GM23338 (cell line): ENCODE measurements at regions not wholly inside any gene's neighbourhood (a gene's known extent, or its start where the extent isn't known, plus 50 kb on each side); places are given as distances from the start of the nearest gene placed in this dataset.

Experiments used
- ATAC-seq: fragments of 200-7000 bp; cut with Tn5 transposase; 3 replicates; pipeline ENCODE4 v1.9.1; 2020
- DNase-seq: peaks from one replicate; pipeline ENCODE4 v3.0.0-alpha.2; 2015; ENCODE audit warnings: low spot score
- H2AFZ ChIP-seq: fragments of 200-600 bp; sonication (generic); 2 replicates; pipeline ENCODE4 v1.8.0; 2016; ENCODE audit warnings: antibody characterized with exemption, mild to moderate bottlenecking, moderate library complexity
- H3F3A ChIP-seq: fragments of 200-600 bp; sonication (generic); replicated peaks from 2 replicates; pipeline ENCODE4 v1.8.0; 2017; ENCODE audit warnings: antibody characterized with exemption, mixed run types, low read depth
- H3K27ac ChIP-seq: fragments of 200-600 bp; sonication (generic); 2 replicates; pipeline ENCODE4 v1.6.1; 2016; ENCODE audit warnings: low read depth
- H3K27me3 ChIP-seq: fragments of 200-600 bp; sonication (generic); 2 replicates; pipeline ENCODE4 v1.8.0; 2016; ENCODE audit warnings: mild to moderate bottlenecking, mixed run types, moderate library complexity; ENCODE audit not compliant: insufficient read depth
- H3K36me3 ChIP-seq: fragments of 200-600 bp; sonication (generic); 2 replicates; pipeline ENCODE4 v1.8.0; 2016; ENCODE audit warnings: mild to moderate bottlenecking; ENCODE audit not compliant: insufficient read depth
- H3K4me1 ChIP-seq: fragments of 200-600 bp; sonication (generic); 2 replicates; pipeline ENCODE4 v1.8.0; 2016; ENCODE audit warnings: mild to moderate bottlenecking, moderate library complexity; ENCODE audit not compliant: insufficient read depth
- H3K4me2 ChIP-seq: fragments of 200-600 bp; sonication (generic); 2 replicates; pipeline ENCODE4 v1.7.1; 2017; ENCODE audit warnings: mixed run types
- H3K4me3 ChIP-seq: fragments of 200-600 bp; sonication (generic); 2 replicates; pipeline ENCODE4 v1.6.1; 2016; ENCODE audit warnings: mixed run types
- H3K79me2 ChIP-seq: fragments of 200-600 bp; sonication (generic); replicated peaks from 2 replicates; pipeline ENCODE4 v1.8.0; 2017; ENCODE audit warnings: mild to moderate bottlenecking; ENCODE audit not compliant: insufficient read depth
- H3K9me2 ChIP-seq: fragments of 200-600 bp; sonication (generic); 2 replicates; pipeline ENCODE4 v1.8.0; 2017; ENCODE audit not compliant: insufficient read depth
- H4K20me1 ChIP-seq: fragments of 200-600 bp; sonication (generic); replicated peaks from 2 replicates; pipeline ENCODE4 v1.8.0; 2017; ENCODE audit warnings: mild to moderate bottlenecking; ENCODE audit not compliant: insufficient read depth
- H3K27ac Mint-ChIP-seq: 2 replicates; pipeline ENCODE4 v1.8.0; 2020; ENCODE audit warnings: inconsistent platforms, mild to moderate bottlenecking, moderate library complexity, mixed read lengths
- H3K27me3 Mint-ChIP-seq: 3 replicates; pipeline ENCODE4 v1.8.0; 2022; ENCODE audit warnings: low read depth, mild to moderate bottlenecking, moderate library complexity, mixed read lengths, inconsistent platforms; ENCODE audit not compliant: insufficient read depth, poor library complexity
- H3K36me3 Mint-ChIP-seq: 3 replicates; pipeline ENCODE4 v1.8.0; 2021; ENCODE audit warnings: low read depth, mild to moderate bottlenecking, inconsistent platforms, moderate library complexity, mixed read lengths
- H3K4me1 Mint-ChIP-seq: 3 replicates; pipeline ENCODE4 v1.8.0; 2020; ENCODE audit warnings: mild to moderate bottlenecking, inconsistent platforms, mixed read lengths
- H3K4me3 Mint-ChIP-seq: 3 replicates; pipeline ENCODE4 v1.8.0; 2021; ENCODE audit warnings: moderate library complexity, mild to moderate bottlenecking, inconsistent platforms, mixed read lengths
- H3K9me3 Mint-ChIP-seq: 3 replicates; pipeline ENCODE4 v1.8.0; 2020; ENCODE audit warnings: moderate library complexity, mild to moderate bottlenecking, inconsistent platforms, mixed read lengths
- CREB1 ChIP-seq: fragments of 250-450 bp; sonication (Bioruptor Pico); IDR thresholded peaks from 2 replicates; pipeline ENCODE4 v1.5.0; 2020; ENCODE audit warnings: low read depth, mild to moderate bottlenecking, moderate library complexity
- ETS1 ChIP-seq: IDR thresholded peaks from 2 replicates; pipeline ENCODE4 v1.6.1; 2016; ENCODE audit warnings: antibody characterized with exemption
- EZH2 ChIP-seq: fragments of 200-600 bp; sonication (generic); IDR thresholded peaks from one replicate; pipeline ENCODE4 v1.8.0; 2017; ENCODE audit warnings: antibody characterized with exemption, mild to moderate bottlenecking, low read depth; ENCODE audit not compliant: unreplicated experiment
- EZH2phosphoT487 ChIP-seq: fragments of 200-600 bp; sonication (generic); IDR thresholded peaks from one replicate; pipeline ENCODE4 v1.8.1; 2018; ENCODE audit warnings: antibody characterized with exemption; ENCODE audit not compliant: unreplicated experiment
- JUNB ChIP-seq: IDR thresholded peaks from one replicate; pipeline ENCODE4 v1.6.1; 2016; ENCODE audit warnings: antibody characterized with exemption; ENCODE audit not compliant: unreplicated experiment
- NANOG ChIP-seq: IDR thresholded peaks from 2 replicates; pipeline ENCODE4 v1.6.1; 2016; ENCODE audit warnings: antibody characterized with exemption, borderline replicate concordance
- POLR2AphosphoS5 ChIP-seq: IDR thresholded peaks from 2 replicates; pipeline ENCODE4 v1.6.1; 2016; ENCODE audit warnings: antibody characterized with exemption, low read depth
- REST ChIP-seq: IDR thresholded peaks from one replicate; pipeline ENCODE4 v1.6.1; 2018; ENCODE audit warnings: antibody characterized with exemption; ENCODE audit not compliant: unreplicated experiment
- STAT1 ChIP-seq: IDR thresholded peaks from one replicate; pipeline ENCODE4 v1.6.1; 2016; ENCODE audit warnings: antibody characterized with exemption; ENCODE audit not compliant: unreplicated experiment
- ZNF114 ChIP-seq: fragments of 250-450 bp; sonication (Bioruptor Pico); IDR thresholded peaks from 2 replicates; pipeline ENCODE4 v1.5.0; 2020; ENCODE audit warnings: mild to moderate bottlenecking, moderate library complexity
- ZNF331 ChIP-seq: fragments of 250-450 bp; sonication (Bioruptor Pico); IDR thresholded peaks from 2 replicates; pipeline ENCODE4 v1.5.0; 2020; ENCODE audit warnings: low read depth, mild to moderate bottlenecking, moderate library complexity
- ZNF462 ChIP-seq: fragments of 250-450 bp; sonication (Bioruptor Pico); IDR thresholded peaks from 2 replicates; pipeline ENCODE4 v1.5.0; 2020; ENCODE audit warnings: mild to moderate bottlenecking, moderate library complexity
- TF ChIP-seq, protein P1 (sequence below), 2 experiments: fragments of 200-600 bp in 1 of 2; sonication (generic) in 1 of 2; conservative IDR thresholded peaks; 2 replicates each; pipeline versions ENCODE4 v1.5.1 to v1.6.1; 2016 to 2017; ENCODE audit warnings: antibody characterized with exemption in 2 of 2, low read depth in 2 of 2, mild to moderate bottlenecking in 2 of 2, moderate library complexity in 1 of 2

DNA sequence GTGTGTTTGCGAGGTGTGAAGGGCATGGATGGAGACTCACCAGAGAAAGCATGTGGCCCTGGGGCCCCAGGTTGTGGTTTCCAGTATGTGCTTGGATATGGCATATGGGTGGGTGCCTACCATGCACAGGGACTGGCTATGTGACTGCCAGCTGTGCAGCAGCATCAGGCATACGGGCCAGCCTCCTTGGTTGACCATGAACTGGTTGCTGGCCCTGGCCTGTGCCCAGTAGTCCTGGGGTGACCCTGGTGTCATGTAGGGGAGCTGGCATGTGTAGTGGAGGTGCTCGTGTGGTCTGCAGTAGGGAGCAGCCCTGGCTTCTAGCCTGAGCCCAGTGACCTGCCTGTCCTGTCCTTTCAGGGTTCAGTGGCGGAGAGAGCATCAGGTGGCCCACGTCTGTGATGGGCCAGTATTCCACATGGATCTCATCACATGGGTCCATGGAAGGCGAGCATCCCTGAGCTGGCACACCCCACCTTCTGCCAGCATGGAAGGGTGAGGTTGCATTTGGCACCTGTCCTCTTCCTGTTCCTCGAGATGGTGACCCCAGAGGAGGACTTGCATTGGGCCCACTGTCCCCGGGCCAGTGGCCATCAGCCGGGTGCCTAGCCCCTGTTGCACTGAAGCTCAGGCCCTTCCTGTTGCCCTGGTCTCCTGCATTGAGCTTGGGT is 228.9 kb downstream of the SNRPN start:
- Mint-ChIP-seq H3K9me3 (peaks cover 96% of the 10 kb centered on the region), H3K4me1 (no peaks in the 10 kb centered on the region), H3K4me3 (no peak overlapping the region), H3K27ac (no peak overlapping the region), H3K27me3 (peaks cover 6% of the 10 kb centered on the region), H3K36me3 (peaks cover 24% of the 10 kb centered on the region)
- Histone ChIP-seq H3K36me3 (no peaks in the 10 kb centered on the region), H2AFZ (no peak overlapping the region), H3K4me1 (no peaks in the 10 kb centered on the region), H3K79me2 (no peaks in the 10 kb centered on the region), H3F3A (no peaks in the 10 kb centered on the region), H4K20me1 (no peaks in the 10 kb centered on the region), H3K4me2 (no peak overlapping the region), H3K9me2 (no peaks in the 10 kb centered on the region), H3K27me3 (no peaks in the 10 kb centered on the region), H3K4me3 (no peak overlapping the region), H3K27ac (no peak overlapping the region)
- DNase-seq = no peak
- no peak for ATAC-seq
- TF ChIP-seq ZNF331 (no peak), EZH2 (no peak), ZNF114 (CRISPR knock-in tag) (no peak), ETS1 (no peak), EZH2phosphoT487 (no peak), STAT1 (no peak), NANOG (no peak), REST (no peak), ZNF462 (CRISPR knock-in tag) (no peak), POLR2AphosphoS5 (no peak), CREB1 (CRISPR knock-in tag) (no peak), JUNB (no peak)
- TF ChIP-seq, protein P1, sequence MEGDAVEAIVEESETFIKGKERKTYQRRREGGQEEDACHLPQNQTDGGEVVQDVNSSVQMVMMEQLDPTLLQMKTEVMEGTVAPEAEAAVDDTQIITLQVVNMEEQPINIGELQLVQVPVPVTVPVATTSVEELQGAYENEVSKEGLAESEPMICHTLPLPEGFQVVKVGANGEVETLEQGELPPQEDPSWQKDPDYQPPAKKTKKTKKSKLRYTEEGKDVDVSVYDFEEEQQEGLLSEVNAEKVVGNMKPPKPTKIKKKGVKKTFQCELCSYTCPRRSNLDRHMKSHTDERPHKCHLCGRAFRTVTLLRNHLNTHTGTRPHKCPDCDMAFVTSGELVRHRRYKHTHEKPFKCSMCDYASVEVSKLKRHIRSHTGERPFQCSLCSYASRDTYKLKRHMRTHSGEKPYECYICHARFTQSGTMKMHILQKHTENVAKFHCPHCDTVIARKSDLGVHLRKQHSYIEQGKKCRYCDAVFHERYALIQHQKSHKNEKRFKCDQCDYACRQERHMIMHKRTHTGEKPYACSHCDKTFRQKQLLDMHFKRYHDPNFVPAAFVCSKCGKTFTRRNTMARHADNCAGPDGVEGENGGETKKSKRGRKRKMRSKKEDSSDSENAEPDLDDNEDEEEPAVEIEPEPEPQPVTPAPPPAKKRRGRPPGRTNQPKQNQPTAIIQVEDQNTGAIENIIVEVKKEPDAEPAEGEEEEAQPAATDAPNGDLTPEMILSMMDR (conservative IDR thresholded peaks at IDR 0.05; ENCODE audit: low read depth in 2 of 2) = no peak
